SKM-1 treated with dmso at 0.1 percent for 144 hours (cell line): ENCODE measurements at regions not wholly inside any gene's neighbourhood (a gene's known extent, or its start where the extent isn't known, plus 50 kb on each side); places are given as distances from the start of the nearest gene placed in this dataset.
"Not testable (repeated sequence)": the region's sequence is repeated elsewhere in the genome, so short reads cannot be mapped to it uniquely, and the experiment has no call there.

Experiments
- DNase-seq: peaks from one replicate; lab custom pipeline; 2025; ENCODE audit not compliant: unreplicated experiment; lab: John Stamatoyannopoulos, UW

DNA sequence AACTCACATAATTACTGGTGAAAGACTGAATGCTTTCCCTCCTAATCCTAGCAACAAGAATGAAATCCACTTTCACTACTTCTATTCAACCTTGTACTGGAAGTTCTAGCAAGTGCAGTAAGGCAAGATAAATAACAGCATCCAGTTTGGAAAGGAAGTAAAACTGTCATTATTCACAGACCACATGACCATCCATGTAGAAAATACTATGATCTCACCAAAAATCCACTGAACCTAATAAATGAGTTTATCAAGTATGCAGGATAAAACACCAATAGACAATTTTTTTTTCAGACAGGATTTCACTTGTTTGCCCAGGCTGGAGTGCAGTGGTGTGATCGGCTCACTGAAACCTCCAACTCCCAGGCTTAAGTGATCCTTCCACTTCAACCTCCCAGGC, 117.7 kb downstream of the TMEM167A start:
- DNase-seq = no peak

DNA sequence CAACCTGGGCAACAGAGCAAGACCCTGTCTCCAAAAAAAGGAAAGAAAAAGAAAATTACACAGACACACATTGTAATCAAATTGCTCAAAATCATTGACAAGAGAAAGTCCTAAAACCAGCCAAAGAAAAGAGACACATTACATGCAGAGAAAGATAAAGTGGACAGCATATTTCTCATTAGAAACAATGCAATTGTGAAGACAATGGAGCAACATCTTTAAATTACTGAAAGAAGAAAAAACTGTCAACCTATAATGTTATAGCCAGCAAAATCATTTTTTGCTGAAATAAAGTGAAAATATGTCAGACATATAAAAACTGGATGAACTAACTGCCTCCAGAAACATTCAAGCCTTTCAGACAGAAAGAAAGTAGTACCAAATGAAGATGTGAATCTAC, 120.6 kb downstream of the TMEM167A start:
- DNase-seq = no peak

DNA sequence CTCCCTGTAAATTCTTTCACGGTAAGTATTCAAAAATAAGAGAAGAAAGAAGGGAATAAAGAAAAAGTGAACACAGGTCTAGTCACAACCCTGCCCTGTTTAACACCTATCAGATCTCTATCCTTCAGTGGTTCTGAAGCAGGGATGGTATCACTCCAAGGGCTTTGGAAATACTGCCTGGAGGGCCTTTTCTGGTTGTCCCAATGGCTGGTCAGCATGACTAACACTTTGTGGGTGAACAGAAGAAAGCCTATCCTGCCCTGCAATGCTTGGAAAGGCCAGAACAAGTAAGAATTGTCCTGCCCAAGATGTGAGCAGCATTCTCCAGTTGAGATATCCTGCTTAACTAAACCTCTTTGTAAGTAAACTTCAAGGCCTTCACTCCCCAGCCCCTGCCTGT, 124.9 kb downstream of the TMEM167A start:
- no peak for DNase-seq

DNA sequence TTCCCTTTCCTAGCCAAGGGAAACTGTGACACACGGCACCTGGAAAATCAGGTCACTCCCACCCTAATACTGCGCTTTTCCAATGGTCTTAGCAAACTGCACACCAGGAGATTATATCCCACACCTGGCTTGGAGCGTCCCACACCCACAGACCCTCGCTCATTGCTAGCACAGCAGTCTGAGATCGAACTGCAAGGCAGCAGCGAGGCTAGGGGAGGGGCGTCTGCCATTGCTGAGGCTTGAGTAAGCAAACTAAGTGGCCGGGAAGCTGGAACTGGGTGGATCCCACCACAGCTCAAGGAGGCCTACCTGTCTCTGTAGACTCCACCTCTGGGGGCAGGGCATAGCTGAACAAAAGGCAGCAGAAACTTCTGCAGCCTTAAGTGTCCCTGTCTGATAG, 132.9 kb downstream of the TMEM167A start:
- not testable (repeated sequence) for DNase-seq

DNA sequence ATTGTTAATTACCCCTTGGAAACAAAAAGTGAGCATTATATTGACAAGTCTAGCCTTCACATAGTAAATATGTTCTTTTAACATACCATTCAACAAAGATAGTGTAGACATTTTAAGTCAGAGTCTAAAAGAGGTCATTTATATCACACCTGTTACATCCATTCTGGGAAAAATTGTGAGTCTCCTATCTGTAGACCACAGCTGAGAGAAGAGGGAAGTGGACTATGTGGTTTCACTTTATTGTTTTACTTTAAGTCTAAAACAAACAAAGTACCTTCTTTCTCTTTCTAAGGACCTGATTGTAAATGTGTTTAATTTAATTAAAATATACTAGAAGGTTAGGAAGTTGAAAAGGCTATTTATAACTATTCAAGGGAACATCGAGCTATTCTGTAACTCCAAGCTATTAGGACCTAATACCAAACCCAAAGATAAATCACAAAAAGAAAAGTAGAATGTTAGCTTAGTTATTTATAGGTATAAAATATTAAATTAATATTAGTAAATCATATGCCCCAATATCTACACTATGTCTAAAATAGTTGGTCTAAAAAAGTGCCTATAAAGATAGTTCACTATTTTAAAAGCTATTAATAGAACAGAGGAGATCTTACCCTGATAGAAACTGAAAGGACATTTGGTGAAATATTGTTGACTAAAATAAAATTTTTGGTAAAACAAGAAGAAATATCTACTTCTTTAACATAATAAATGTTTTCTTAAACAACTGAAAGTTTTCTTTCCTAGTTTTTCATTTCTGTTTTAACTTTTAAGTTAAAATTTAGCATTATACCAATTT, 134.9 kb downstream of the TMEM167A start:
- no peak for DNase-seq

DNA sequence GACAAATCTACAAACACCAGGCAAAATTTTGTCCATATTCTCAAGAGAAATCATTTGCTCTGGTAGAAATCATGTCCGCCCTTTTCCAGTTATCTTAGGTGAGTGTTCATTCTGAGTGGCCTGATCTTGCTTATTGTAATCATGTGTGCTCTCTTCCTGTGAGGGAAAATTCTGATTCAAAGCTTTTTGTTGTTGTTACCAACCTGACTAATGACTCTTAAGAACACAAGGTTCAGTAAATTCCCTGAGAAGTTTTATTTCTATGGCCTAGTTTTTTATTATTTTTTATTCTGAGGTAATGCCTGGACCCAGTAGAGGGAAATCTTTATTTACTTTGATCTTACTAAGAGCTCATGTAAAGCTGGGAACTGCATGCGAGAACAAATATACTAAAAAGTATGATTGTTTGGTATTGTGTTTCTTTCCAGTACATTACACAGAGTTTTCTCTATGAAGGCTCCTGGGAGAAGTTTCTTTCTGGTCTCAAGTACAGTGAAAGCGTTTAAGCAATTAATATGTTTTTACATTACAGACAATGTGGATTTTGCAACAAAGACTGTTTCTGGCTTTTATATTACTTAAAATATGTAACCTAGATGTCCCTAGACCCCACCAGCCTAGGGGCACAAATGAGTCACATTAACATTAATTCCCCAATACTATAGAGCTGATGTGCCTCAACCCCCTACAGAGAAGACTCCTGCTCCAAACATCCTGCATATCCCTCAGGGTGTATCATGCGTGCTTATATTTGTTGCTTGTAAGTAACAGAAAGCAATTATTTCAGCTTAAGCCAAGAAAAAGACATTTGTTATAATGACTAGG, 138.1 kb downstream of the TMEM167A start:
- no peak for DNase-seq

DNA sequence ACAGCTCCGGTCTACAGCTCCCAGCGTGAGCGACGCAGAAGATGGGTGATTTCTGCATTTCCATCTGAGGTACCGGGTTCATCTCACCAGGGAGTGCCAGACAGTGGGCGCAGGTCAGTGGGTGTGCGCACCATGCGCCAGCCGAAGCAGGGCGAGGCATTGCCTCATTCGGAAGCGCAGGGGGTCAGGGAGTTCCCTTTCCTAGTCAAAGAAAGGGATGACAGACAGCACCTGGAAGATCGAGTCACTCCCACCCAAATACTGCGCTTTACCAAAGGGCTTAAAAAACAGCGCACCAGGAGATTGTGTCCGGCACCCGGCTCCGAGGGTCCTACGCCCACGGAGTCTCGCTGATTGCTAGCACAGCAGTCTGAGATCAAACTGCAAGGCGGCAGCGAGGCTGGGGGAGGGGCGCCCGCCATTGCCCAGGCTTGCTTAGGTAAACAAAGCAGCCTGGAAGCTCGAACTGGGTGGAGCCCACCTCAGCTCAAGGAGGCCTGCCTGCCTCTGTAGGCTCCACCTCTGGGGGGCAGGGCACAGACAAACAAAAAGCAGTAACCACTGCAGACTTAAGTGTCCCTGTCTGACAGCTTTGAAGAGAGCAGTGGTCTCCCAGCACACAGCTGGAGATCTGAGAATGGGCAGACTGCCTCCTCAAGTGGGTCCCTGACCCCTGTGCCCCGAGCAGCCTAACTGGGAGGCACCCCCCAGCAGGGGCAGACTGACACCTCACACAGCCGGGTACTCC, 144.5 kb downstream of the TMEM167A start:
- DNase-seq = not testable (repeated sequence)

- no peak for DNase-seq
Observed at GRCh38 chr5:82931110-82931509, 146.1 kb downstream of the TMEM167A start.

DNA sequence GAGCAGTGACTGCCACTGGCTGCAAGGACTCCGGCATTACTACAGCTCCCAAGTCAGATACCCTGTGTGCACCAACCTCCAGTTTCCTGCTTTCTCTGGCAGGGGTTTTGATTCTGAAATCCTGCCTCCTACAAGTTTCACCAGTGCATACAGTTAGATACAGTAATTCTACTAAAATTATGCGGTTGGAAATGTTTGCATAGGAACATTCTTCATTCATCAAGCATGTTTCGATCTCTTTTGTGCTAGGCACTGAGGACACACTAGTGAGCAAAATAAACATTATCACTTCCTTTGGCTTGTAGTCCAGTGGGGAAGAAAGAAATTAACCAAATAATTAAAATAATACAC, 152.2 kb downstream of the TMEM167A start:
- no peak for DNase-seq

GRCh38 chr5:82924226-82925060, 152.8 kb downstream of the TMEM167A start:
- no peak for DNase-seq

DNA sequence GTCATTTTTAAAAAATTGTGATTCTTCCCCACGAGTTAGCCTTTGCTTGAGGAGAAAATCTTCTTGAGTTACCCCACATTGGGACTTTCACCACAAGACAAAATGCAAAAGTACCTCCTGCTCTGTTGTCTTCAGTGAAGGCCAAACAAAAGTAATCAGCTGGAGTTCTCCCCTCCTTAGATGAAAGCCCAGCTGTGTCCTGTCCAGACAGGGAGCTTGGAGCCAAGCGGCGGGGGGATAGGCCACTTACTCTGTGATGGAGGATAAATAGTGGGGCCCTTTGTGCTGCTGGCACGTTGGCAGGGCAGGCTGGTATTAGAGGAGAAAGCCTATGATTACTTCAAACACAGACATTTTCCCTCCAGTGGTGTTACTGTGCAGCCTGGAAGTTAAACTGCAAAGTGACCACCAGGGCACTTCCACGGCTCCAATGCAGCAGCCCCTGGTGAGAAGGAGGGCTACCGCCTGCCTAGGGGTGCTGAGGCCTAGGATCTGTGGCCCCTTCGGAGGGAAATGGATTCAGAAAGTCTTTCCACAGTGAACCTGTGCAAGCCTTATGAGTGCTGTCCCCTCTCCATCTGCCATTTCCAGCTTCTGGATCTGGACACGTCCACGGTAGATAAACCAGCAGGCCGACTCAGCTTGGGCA, 155.0 kb downstream of the TMEM167A start:
- DNase-seq = no peak

DNA sequence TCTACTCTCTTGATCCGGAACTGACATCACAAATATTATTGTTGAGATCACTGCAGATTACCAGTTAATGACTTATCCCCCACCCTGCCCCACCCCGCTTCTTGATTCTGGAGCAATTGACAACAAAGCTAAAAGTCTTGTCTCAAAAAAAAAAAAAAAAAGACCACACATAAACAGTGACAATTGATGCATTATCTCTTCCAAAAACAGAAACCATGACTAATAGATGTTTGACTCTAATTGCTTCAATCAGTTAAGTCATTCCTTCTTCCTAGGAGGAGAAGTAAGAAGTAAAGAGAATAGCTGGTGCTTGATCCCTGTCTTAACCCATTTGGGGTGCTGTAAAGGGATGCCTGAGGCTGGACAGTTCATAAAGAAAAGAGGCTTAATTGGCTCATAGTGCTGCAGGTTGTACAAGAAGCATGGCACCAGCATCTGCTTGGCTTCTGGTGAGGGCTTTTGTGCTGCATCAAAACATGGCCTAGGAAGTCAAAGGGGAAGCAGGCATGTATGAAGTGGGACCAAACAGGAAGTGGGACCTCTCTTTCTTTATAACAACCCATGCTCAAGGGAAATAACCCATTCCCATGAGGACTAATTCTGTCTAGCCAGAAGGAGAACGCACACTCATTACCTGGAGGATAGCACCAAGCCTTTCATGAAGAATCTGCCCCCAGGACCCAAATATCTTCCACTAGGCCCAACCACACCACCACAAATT, 158.7 kb downstream of the TMEM167A start:
- DNase-seq = no peak

GRCh38 chr5:82917584-82917983, 159.6 kb downstream of the TMEM167A start:
- DNase-seq = no peak

DNA sequence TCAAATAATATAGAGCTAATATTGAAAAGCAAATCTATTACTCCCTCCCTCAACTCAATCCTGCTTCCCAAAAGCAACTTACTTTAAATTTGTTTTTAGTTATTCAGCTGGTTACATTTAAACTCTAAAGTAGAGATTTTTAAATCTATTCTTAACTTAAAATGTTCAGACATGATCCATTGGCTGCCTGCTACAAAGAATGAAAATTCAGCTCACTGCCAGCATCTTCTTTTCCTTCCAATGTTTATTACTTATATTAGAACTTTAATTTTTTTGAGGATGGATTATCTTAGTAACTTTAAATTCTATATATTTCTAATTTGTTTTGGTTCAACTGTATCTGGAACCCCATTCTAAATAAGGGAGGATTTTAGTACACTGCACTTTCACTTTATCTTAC, 163.2 kb downstream of the TMEM167A start:
- DNase-seq = no peak

DNA sequence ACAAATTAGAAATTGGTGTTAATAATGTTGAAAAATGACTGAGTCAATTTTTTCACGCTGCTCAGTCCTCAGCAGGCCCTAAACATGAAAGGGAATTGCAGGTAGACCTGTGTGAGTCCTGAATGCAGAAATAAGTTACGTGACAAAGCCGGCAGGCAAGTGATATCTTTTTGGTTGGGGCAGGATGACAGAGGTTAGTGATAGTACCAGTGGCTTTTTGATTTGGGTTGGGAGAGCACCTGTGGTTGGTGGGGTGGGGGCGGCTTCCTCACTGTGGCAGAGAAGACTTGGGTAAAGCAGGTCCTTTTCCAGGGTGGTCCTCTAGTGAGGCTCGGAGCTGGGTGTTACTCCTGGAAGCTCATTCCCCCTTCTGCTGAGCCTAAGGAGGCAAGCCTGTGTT, 164.7 kb downstream of the TMEM167A start:
- no peak for DNase-seq

GRCh38 chr5:82911910-82912309, 165.3 kb downstream of the TMEM167A start:
- DNase-seq = no peak

- no peak for DNase-seq
Observed at GRCh38 chr5:82910905-82911304, 166.3 kb downstream of the TMEM167A start.

- no peak for DNase-seq
Observed at GRCh38 chr5:82910491-82910890, 166.7 kb downstream of the TMEM167A start.

DNA sequence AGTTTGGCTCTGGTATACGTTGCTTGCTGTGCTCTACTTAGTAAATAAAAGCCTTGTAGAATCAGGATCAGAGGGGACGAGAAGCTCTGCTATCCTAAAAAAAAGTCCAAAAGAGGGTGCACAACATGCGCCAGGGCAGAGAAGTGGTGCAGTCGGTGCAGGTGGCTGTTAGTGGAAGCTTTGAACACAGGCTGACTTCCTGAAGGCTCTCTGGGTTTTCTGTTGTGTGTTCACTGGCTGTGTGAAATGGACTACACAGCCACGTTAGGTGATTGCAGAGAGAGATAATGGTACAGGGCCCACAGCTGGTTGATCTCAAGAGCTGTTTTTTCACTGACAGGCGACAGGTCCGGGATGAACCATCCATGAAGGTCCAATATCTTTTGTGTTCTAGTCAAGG, 167.4 kb downstream of the TMEM167A start:
- DNase-seq = no peak

- DNase-seq = no peak
Observed at GRCh38 chr5:82905986-82906385, 171.2 kb downstream of the TMEM167A start.
